GM12891 (cell line): ENCODE measurements at regions not wholly inside any gene's neighbourhood (a gene's known extent, or its start where the extent isn't known, plus 50 kb on each side); places are given as distances from the start of the nearest gene placed in this dataset.

ENCODE experiments used
- POLR2A ChIP-seq: IDR thresholded peaks from 2 replicates; pipeline ENCODE4 v1.6.1; 2011; ENCODE audit warnings: low read depth, low read length, control low read depth
- POLR2AphosphoS5 ChIP-seq: IDR thresholded peaks from 2 replicates; pipeline ENCODE4 v1.6.1; 2011; ENCODE audit warnings: low read depth, low read length, control low read depth
- POU2F2 ChIP-seq: IDR thresholded peaks from 2 replicates; pipeline ENCODE4 v1.6.1; 2011; ENCODE audit warnings: low read depth, mild to moderate bottlenecking, control low read depth, low read length, moderate library complexity
- SPI1 ChIP-seq: IDR thresholded peaks from 2 replicates; pipeline ENCODE4 v1.6.1; 2011; ENCODE audit warnings: low read depth, low read length, control low read depth
- TAF1 ChIP-seq: IDR thresholded peaks from 2 replicates; pipeline ENCODE4 v1.6.1; 2011; ENCODE audit warnings: low read depth, low read length, control low read depth

- no peak for TF ChIP-seq POLR2AphosphoS5
- TF ChIP-seq TAF1: no peak
- TF ChIP-seq POLR2A: no peak
- no peak for TF ChIP-seq POU2F2
- TF ChIP-seq SPI1: no peak
Observed at GRCh38 chr12:94834036-94834625, 169.4 kb downstream of the NDUFA12 start.
